GM12891 (cell line): ENCODE measurements at regions not wholly inside any gene's neighbourhood (a gene's known extent, or its start where the extent isn't known, plus 50 kb on each side); places are given as distances from the start of the nearest gene placed in this dataset.

Experiments
- POLR2A ChIP-seq: IDR thresholded peaks from 2 replicates; pipeline ENCODE4 v1.6.1; 2011; ENCODE audit warnings: low read depth, low read length, control low read depth
- POLR2AphosphoS5 ChIP-seq: IDR thresholded peaks from 2 replicates; pipeline ENCODE4 v1.6.1; 2011; ENCODE audit warnings: low read depth, low read length, control low read depth
- POU2F2 ChIP-seq: IDR thresholded peaks from 2 replicates; pipeline ENCODE4 v1.6.1; 2011; ENCODE audit warnings: low read depth, mild to moderate bottlenecking, control low read depth, low read length, moderate library complexity
- TAF1 ChIP-seq: IDR thresholded peaks from 2 replicates; pipeline ENCODE4 v1.6.1; 2011; ENCODE audit warnings: low read depth, low read length, control low read depth

DNA sequence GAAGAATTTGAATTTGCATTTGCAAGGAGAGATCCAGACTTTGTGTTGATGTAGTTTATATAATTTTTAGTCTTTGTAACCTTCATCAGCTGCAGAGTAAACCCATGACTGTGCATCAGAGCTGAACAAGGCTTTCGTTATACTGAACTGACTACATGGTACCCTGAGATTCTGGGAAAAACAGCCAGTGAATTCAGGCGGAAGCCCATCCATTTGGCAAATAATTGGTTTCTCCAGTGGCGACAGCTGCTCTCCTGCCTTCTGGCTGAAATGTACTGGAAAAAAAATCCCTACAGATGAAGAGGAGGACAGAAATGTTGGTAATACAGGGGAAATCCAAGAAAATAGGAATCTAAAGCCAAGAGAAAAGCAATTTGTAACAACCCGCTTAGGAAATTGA lies 657.5 kb upstream of the CDH7 start:
- TF ChIP-seq POLR2A (no peak), TAF1 (no peak), POLR2AphosphoS5 (no peak), POU2F2 (no peak)
